GM12878 (cell line): ENCODE measurements at regions not wholly inside any gene's neighbourhood (a gene's known extent, or its start where the extent isn't known, plus 50 kb on each side); places are given as distances from the start of the nearest gene placed in this dataset.

Experiments
- ATAC-seq: fragments of 200-7000 bp; cut with Tn5 transposase; 3 replicates; pipeline ENCODE4 v1.9.1; 2020; ENCODE audit warnings: mild to moderate bottlenecking, moderate library complexity
- BruUV-seq: library from RNA; stranded (reverse); fragments of 400-500 nt; replicated peaks from 2 replicates; lab custom pipeline; 2021; lab: Mats Ljungman, UMichigan
- CTCF ChIA-PET: fragments of 300-600 bp; sonication (Branson Sonifier 250); formaldehyde crosslinking; extraction: SDS; loops from one replicate; lab custom pipeline; 2021; ENCODE audit warnings: inconsistent platforms; lab: Yijun Ruan, JAX
- POLR2A ChIA-PET: fragments of 350-600 bp; formaldehyde crosslinking; extraction: SDS; loops from one replicate; lab custom pipeline; 2021; ENCODE audit warnings: inconsistent platforms; lab: Charles Lee
- RAD21 ChIA-PET: fragments of 300-600 bp; sonication (Branson Sonifier 250); formaldehyde crosslinking; loops from one replicate; lab custom pipeline; 2023; ENCODE audit warnings: antibody characterized with exemption; ENCODE audit not compliant: unreplicated experiment; lab: Charles Lee
- SMC1A ChIA-PET: fragments of 300-600 bp; sonication (Branson Sonifier 250); formaldehyde crosslinking; loops from one replicate; lab custom pipeline; 2023; ENCODE audit not compliant: unreplicated experiment, uncharacterized antibody; lab: Charles Lee
- DNase-seq: peaks from one replicate; pipeline ENCODE4 v3.0.0-alpha.2; 2011; ENCODE audit warnings: low read depth, low spot score
- FAIRE-seq: peaks from 3 replicates; lab custom pipeline; 2011; peaks lifted over from hg19 to GRCh38; lab: Jason Lieb, UNC
- H2AFZ ChIP-seq: 2 replicates; pipeline ENCODE4 v1.6.0; 2011; ENCODE audit warnings: low read depth, low read length, control low read depth; ENCODE audit not compliant: control insufficient read depth
- H3K27ac ChIP-seq: 2 replicates; pipeline ENCODE4 v1.5.1; 2011; ENCODE audit warnings: control low read depth; ENCODE audit not compliant: control insufficient read depth, insufficient read depth
- H3K27me3 ChIP-seq, 2 experiments: replicated peaks in 1 of 2; 2 replicates each; pipeline versions ENCODE4 v1.6.0 to v1.6.1; 2011; ENCODE audit warnings: low read length in 1 of 2; ENCODE audit not compliant: control insufficient read depth in 2 of 2, insufficient read depth in 2 of 2
- H3K36me3 ChIP-seq, 2 experiments: 2 replicates each; pipeline ENCODE4 v1.5.1; 2011; ENCODE audit warnings: low read length in 1 of 2; ENCODE audit not compliant: control insufficient read depth in 2 of 2, insufficient read depth in 2 of 2
- H3K4me1 ChIP-seq: 2 replicates; pipeline ENCODE4 v1.6.1; 2011; ENCODE audit warnings: mild to moderate bottlenecking, low read length, moderate library complexity, mixed read lengths; ENCODE audit not compliant: control insufficient read depth, insufficient read depth
- H3K4me2 ChIP-seq: 2 replicates; pipeline ENCODE4 v1.6.0; 2011; ENCODE audit warnings: control low read depth; ENCODE audit not compliant: control insufficient read depth, insufficient read depth
- H3K4me3 ChIP-seq: fragments of 200-600 bp; sonication (generic); 2 replicates; pipeline ENCODE4 v1.5.1; 2016
- H3K79me2 ChIP-seq: 2 replicates; pipeline ENCODE4 v1.6.0; 2011; ENCODE audit warnings: low read length; ENCODE audit not compliant: control insufficient read depth, insufficient read depth
- H3K9ac ChIP-seq: 2 replicates; pipeline ENCODE4 v1.8.0; 2011; ENCODE audit warnings: low read length, control low read depth, mixed read lengths; ENCODE audit not compliant: control insufficient read depth, insufficient read depth
- H3K9me3 ChIP-seq: replicated peaks from 3 replicates; pipeline ENCODE4 v1.5.1; 2011; ENCODE audit warnings: mild to moderate bottlenecking, low read length; ENCODE audit not compliant: control insufficient read depth, insufficient read depth
- H4K20me1 ChIP-seq: 2 replicates; pipeline ENCODE4 v1.6.0; 2011; ENCODE audit not compliant: control insufficient read depth, insufficient read depth
- EED ChIP-seq: sonication (generic); IDR thresholded peaks from 2 replicates; pipeline ENCODE4 v1.6.1; 2016; ENCODE audit warnings: antibody characterized with exemption, low read depth
- HDGF ChIP-seq: fragments of 450-650 bp; IDR thresholded peaks from 2 replicates; pipeline ENCODE4 v1.6.1; 2016; ENCODE audit warnings: antibody characterized with exemption
- KDM1A ChIP-seq: fragments of 200-600 bp; sonication (generic); IDR thresholded peaks from 2 replicates; pipeline ENCODE4 v1.6.1; 2016; ENCODE audit warnings: borderline replicate concordance
- NFXL1 ChIP-seq: fragments of 450-650 bp; IDR thresholded peaks from 2 replicates; pipeline ENCODE4 v1.6.1; 2017; ENCODE audit warnings: antibody characterized with exemption, mild to moderate bottlenecking, borderline replicate concordance
- YBX1 ChIP-seq: fragments of 450-650 bp; IDR thresholded peaks from 2 replicates; pipeline ENCODE4 v1.6.1; 2016; ENCODE audit warnings: antibody characterized with exemption
- WGBS: methylation state at CpG from one replicate; pipeline ENCODE4 v1.1.6; 2016; ENCODE audit warnings: low lambda C conversion rate; ENCODE audit not compliant: insufficient replicate concordance, insufficient coverage; ENCODE audit errors: missing lambda C conversion rate; 5-methylcytosine and 5-hydroxymethylcytosine counted together
- in situ Hi-C: fragments of 300-500 bp; cut with MboI; formaldehyde crosslinking; loops from 9 replicates; pipeline ENCODE4 v1.14.3; 2018; ENCODE audit warnings: mixed read lengths
- intact Hi-C: fragments of 100-400 bp; cut with micrococcal nuclease; formaldehyde crosslinking; loops from one replicate; pipeline ENCODE4 v1.14.2; 2022; ENCODE audit not compliant: unreplicated experiment
- TF ChIP-seq, protein P1 (sequence below): IDR thresholded peaks from 2 replicates; pipeline ENCODE4 v1.6.1; 2012; ENCODE audit warnings: low read depth, low read length, improper control_type of control experiment
- TF ChIP-seq, protein P2 (sequence below): fragments of 450-650 bp; IDR thresholded peaks from 2 replicates; pipeline ENCODE4 v1.6.1; 2017; ENCODE audit warnings: low read depth, mild to moderate bottlenecking, moderate library complexity
- TF ChIP-seq, protein P3 (sequence below): IDR thresholded peaks from 2 replicates; pipeline ENCODE4 v1.6.1; 2012; ENCODE audit warnings: low read depth, low read length, improper control_type of control experiment

DNA sequence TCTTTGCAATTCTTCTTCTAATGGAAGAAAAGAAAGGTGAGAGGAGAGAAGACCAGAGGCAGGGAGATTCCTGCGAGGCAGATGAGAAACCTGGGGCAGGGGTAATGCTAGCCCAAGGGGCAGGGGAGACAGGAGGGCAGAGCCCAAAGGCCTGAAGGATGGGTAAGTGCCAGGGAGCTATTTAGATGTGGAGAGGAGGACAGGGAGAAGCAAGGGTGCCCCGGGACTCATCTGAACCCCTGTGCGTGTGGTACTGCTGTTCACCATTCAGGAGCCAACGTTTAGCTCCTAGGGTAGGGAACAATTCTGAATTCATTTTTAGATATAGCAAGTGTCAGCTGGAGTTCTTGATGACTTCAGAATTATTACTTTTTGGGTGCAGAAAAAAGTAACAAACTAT, 122.7 kb upstream of the ALDH1B1 start:
- Histone ChIP-seq H3K4me2 (no peak overlapping the region), H3K4me3 (no peak overlapping the region), H3K27ac (no peak overlapping the region), H3K9me3 (no peaks in the 10 kb centered on the region), H3K9ac (no peak overlapping the region), H3K36me3 (no peaks in the 10 kb centered on the region), H3K4me1 (no peaks in the 10 kb centered on the region), H2AFZ (no peak overlapping the region), H3K27me3 (no peaks in the 10 kb centered on the region; a peak in 1 of 4 replicates), H3K79me2 (no peaks in the 10 kb centered on the region), H4K20me1 (no peaks in the 10 kb centered on the region)
- TF ChIP-seq HDGF (no peak), NFXL1 (no peak), YBX1 (no peak), KDM1A (no peak), EED (no peak)
- TF ChIP-seq, protein P1, sequence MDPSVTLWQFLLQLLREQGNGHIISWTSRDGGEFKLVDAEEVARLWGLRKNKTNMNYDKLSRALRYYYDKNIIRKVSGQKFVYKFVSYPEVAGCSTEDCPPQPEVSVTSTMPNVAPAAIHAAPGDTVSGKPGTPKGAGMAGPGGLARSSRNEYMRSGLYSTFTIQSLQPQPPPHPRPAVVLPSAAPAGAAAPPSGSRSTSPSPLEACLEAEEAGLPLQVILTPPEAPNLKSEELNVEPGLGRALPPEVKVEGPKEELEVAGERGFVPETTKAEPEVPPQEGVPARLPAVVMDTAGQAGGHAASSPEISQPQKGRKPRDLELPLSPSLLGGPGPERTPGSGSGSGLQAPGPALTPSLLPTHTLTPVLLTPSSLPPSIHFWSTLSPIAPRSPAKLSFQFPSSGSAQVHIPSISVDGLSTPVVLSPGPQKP: no peak
- TF ChIP-seq, protein P2, sequence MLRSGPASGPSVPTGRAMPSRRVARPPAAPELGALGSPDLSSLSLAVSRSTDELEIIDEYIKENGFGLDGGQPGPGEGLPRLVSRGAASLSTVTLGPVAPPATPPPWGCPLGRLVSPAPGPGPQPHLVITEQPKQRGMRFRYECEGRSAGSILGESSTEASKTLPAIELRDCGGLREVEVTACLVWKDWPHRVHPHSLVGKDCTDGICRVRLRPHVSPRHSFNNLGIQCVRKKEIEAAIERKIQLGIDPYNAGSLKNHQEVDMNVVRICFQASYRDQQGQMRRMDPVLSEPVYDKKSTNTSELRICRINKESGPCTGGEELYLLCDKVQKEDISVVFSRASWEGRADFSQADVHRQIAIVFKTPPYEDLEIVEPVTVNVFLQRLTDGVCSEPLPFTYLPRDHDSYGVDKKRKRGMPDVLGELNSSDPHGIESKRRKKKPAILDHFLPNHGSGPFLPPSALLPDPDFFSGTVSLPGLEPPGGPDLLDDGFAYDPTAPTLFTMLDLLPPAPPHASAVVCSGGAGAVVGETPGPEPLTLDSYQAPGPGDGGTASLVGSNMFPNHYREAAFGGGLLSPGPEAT: no peak
- TF ChIP-seq, protein P3, sequence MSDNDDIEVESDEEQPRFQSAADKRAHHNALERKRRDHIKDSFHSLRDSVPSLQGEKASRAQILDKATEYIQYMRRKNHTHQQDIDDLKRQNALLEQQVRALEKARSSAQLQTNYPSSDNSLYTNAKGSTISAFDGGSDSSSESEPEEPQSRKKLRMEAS: no peak
- FAIRE-seq (no peak), ATAC-seq (no peak), DNase-seq (no peak)
- ChIA-PET RAD21 (no interaction called here), POLR2A (no interaction called here), SMC1A (interaction anchor here (0.8 to 1.4 kb wide), 4 partner anchors 66 to 411 kb away, joined by 3 read pairs; no protein-coding TSS in a partner anchor), CTCF (no interaction called here)
- WGBS: 36% methylated on average over 4 of the region's 4 CpGs
- in situ Hi-C loops: loop anchor here (10.0 kb wide), 1 partner anchor 65 kb away; no protein-coding TSS in a partner anchor
- BruUV-seq: no TSS peak
- intact Hi-C loops: no loop called here
